ENCODE measurements at regions not wholly inside any gene's neighbourhood (a gene's known extent, or its start where the extent isn't known, plus 50 kb on each side); places are given as distances from the start of the nearest gene placed in this dataset.

GRCh38 chr15:31852933-31853799 lies 177.1 kb upstream of the CHRNA7 start:
- no peaks in the 10 kb centered on the region for H3K79me2 ChIP-seq (ENCODE audit: insufficient read depth, low read length)
- H3K4me3 ChIP-seq (replicated peaks in 1 of 3; ENCODE audit: insufficient read depth in 1 of 3, low read depth in 2 of 3, low read length in 3 of 3) = no peak overlapping the region
- FAIRE-seq (no peak), DNase-seq (ENCODE audit: low spot score) (no peak), ATAC-seq (no peak)
- H3K9ac ChIP-seq (ENCODE audit: insufficient read depth, low read depth, low read length) = no peak overlapping the region
- TF ChIP-seq ZNF724P (CRISPR knock-in tag; IDR thresholded peaks at IDR 0.05; ENCODE audit: borderline replicate concordance) = no peak
- no peak for TF ChIP-seq ZNF841 (CRISPR knock-in tag; IDR thresholded peaks at IDR 0.05; ENCODE audit: borderline replicate concordance)
- TF ChIP-seq CCAR2 (optimal IDR thresholded peaks at IDR 0.05; ENCODE audit: low read depth, low read length) = no peak
- TF ChIP-seq GPBP1L1 (CRISPR knock-in tag; IDR thresholded peaks at IDR 0.05) = no peak
- intact Hi-C loops (cut with micrococcal nuclease; ENCODE audit: unreplicated experiment) = no loop called here
- H3K4me1 ChIP-seq (ENCODE audit: insufficient read depth, low read length) = no peaks in the 10 kb centered on the region
- H3K36me3 ChIP-seq (replicated peaks in 1 of 2; ENCODE audit: control insufficient read depth in 1 of 2, insufficient read depth in 2 of 2, low read length in 2 of 2) = no peaks in the 10 kb centered on the region
- H3K4me2 ChIP-seq (ENCODE audit: low read depth, low read length) = no peak overlapping the region
- no peaks in the 10 kb centered on the region for H4K20me1 ChIP-seq (ENCODE audit: insufficient read depth, low read length)
- CTCF ChIA-PET (ENCODE audit: low intra/inter-chr PET ratio, low total read pairs) = no interaction called here
- no peak overlapping the region for H3K27ac ChIP-seq (ENCODE audit: extremely low read length, insufficient read depth, low read length)
- no TSS peak for BruUV-seq (replicated peaks)
- POLR2A ChIA-PET = no interaction called here
- peaks cover 0 to under 1% of the 10 kb centered on the region in 2 experiments; a peak in 1 of 5 replicates for H3K27me3 ChIP-seq (ENCODE audit: control insufficient read depth in 1 of 2, insufficient read depth in 2 of 2, low read length in 2 of 2)
- in situ Hi-C loops (cut with HindIII; ENCODE audit: extremely low pct_ligation_motif_present, low pct_unique_long_range_greater_than_20kb) = no loop called here
- H3K9me3 ChIP-seq (ENCODE audit: low read length) = no peaks in the 10 kb centered on the region
- no peak overlapping the region for H2AFZ ChIP-seq (ENCODE audit: low read length)
- WGBS (ENCODE audit: low lambda C conversion rate) = 3% methylated on average over 6 of the region's 6 CpGs

GRCh38 chr15:31856581-31856980 lies 173.7 kb upstream of the CHRNA7 start:
- ChIA-PET POLR2A (no interaction called here), CTCF (ENCODE audit: low intra/inter-chr PET ratio, low total read pairs) (no interaction called here)
- ATAC-seq (no peak), FAIRE-seq (no peak), DNase-seq (ENCODE audit: low spot score) (no peak)
- no peaks in the 10 kb centered on the region for H3K4me1 ChIP-seq (ENCODE audit: insufficient read depth, low read length)
- in situ Hi-C loops (cut with HindIII; ENCODE audit: extremely low pct_ligation_motif_present, low pct_unique_long_range_greater_than_20kb) (no loop called here), intact Hi-C loops (cut with micrococcal nuclease; ENCODE audit: unreplicated experiment) (no loop called here)
- H3K27me3 ChIP-seq (ENCODE audit: control insufficient read depth in 1 of 2, insufficient read depth in 2 of 2, low read length in 2 of 2) = peaks cover 0 to 3% of the 10 kb centered on the region in 2 experiments; a peak in 2 of 5 replicates
- H3K4me3 ChIP-seq (replicated peaks in 1 of 3; ENCODE audit: insufficient read depth in 1 of 3, low read depth in 2 of 3, low read length in 3 of 3) = no peak overlapping the region
- H3K9me3 ChIP-seq (ENCODE audit: low read length) = no peaks in the 10 kb centered on the region
- H3K9ac ChIP-seq (ENCODE audit: insufficient read depth, low read depth, low read length) = no peak overlapping the region
- TF ChIP-seq SRY (CRISPR knock-in tag; IDR thresholded peaks at IDR 0.05) (no peak), SKI (IDR thresholded peaks at IDR 0.05; ENCODE audit: partially characterized antibody) (no peak), ZNF275 (CRISPR knock-in tag; IDR thresholded peaks at IDR 0.05; ENCODE audit: borderline replicate concordance) (no peak)
- H4K20me1 ChIP-seq (ENCODE audit: insufficient read depth, low read length) = no peaks in the 10 kb centered on the region
- H3K27ac ChIP-seq (ENCODE audit: extremely low read length, insufficient read depth, low read length) = no peak overlapping the region
- H3K4me2 ChIP-seq (ENCODE audit: low read depth, low read length) = no peak overlapping the region
- H2AFZ ChIP-seq (ENCODE audit: low read length) = no peak overlapping the region
- no TSS peak for BruUV-seq (replicated peaks)
- H3K79me2 ChIP-seq (ENCODE audit: insufficient read depth, low read length) = no peaks in the 10 kb centered on the region
- H3K36me3 ChIP-seq (replicated peaks in 1 of 2; ENCODE audit: control insufficient read depth in 1 of 2, insufficient read depth in 2 of 2, low read length in 2 of 2) = no peaks in the 10 kb centered on the region
- WGBS (ENCODE audit: low lambda C conversion rate) = 35% methylated on average over 12 of the region's 12 CpGs

Measured in HepG2 (cell line).